Mucosa of descending colon (tissue), 3 donors: ENCODE measurements at regions not wholly inside any gene's neighbourhood (a gene's known extent, or its start where the extent isn't known, plus 50 kb on each side); places are given as distances from the start of the nearest gene placed in this dataset.
A peak's percentile ranks its signal among the peaks of the same experiment; 100 is the strongest.

Source experiments
- ATAC-seq: fragments of 200-7000 bp; cut with Tn5 transposase; one replicate; pipeline ENCODE4 v1.9.1; 2020; ENCODE audit warnings: mild to moderate bottlenecking, moderate library complexity
- DNase-seq, 3 donors: peaks; one replicate each; pipeline ENCODE4 v3.0.0-alpha.2; 2020
- H3K36me3 ChIP-seq: fragments of 200-600 bp; one replicate; pipeline ENCODE4 v1.8.0; 2021; ENCODE audit warnings: low read depth, mild to moderate bottlenecking
- H3K4me1 ChIP-seq: fragments of 200-600 bp; one replicate; pipeline ENCODE4 v1.8.0; 2021; ENCODE audit warnings: low read depth, mild to moderate bottlenecking
- H3K4me3 ChIP-seq: fragments of 200-600 bp; one replicate; pipeline ENCODE4 v1.8.0; 2021; ENCODE audit warnings: mild to moderate bottlenecking
- H3K9me3 ChIP-seq: fragments of 200-600 bp; one replicate; pipeline ENCODE4 v1.8.0; 2021; ENCODE audit warnings: mild to moderate bottlenecking
- CTCF ChIP-seq: fragments of 200-600 bp; IDR thresholded peaks from one replicate; pipeline ENCODE4 v1.8.0; 2022; ENCODE audit warnings: antibody characterized with exemption, mild to moderate bottlenecking
- intact Hi-C, 2 donors: fragments of 100-400 bp; cut with DNase I in 1 of 2; cut with micrococcal nuclease in 1 of 2; formaldehyde crosslinking; loops; one replicate each; pipeline versions ENCODE4 v1.11.0 to v1.11.1; 2022; cut with DNase I, micrococcal nuclease
- donor health status: DM: no; HTN: no; CAD: no; lungs with moderate emphysema.
- donor health status: DM: no; HTN: no; CAD: no.
- donor health status: DM: no; HTN: yes; CAD: no.

- no peak for TF ChIP-seq CTCF
Measured at GRCh38 chr7:11960621-11961020, 128.6 kb upstream of the THSD7A start.

GRCh38 chr7:11969643-11970042, 137.6 kb upstream of the THSD7A start:
- no peak for DNase-seq
- intact Hi-C loops = no loop called here
- H3K9me3 ChIP-seq = no peaks in the 10 kb centered on the region
- no peaks in the 10 kb centered on the region for H3K4me1 ChIP-seq
- H3K36me3 ChIP-seq = no peaks in the 10 kb centered on the region
- peak; percentile 25 for ATAC-seq
- no peak overlapping the region for H3K4me3 ChIP-seq
- no peak for TF ChIP-seq CTCF

More at GRCh38 chr7:11960621-11961020, 128.6 kb upstream of the THSD7A start:
- intact Hi-C loops = no loop called here
- DNase-seq (no peak), ATAC-seq (no peak)
- no peaks in the 10 kb centered on the region for H3K4me1 ChIP-seq
- no peaks in the 10 kb centered on the region for H3K9me3 ChIP-seq
- H3K4me3 ChIP-seq = no peak overlapping the region
- H3K36me3 ChIP-seq = no peaks in the 10 kb centered on the region

GRCh38 chr7:11970132-11970531, 138.1 kb upstream of the THSD7A start:
- peak; percentile 92 for ATAC-seq
- no peaks in the 10 kb centered on the region for H3K36me3 ChIP-seq
- no peaks in the 10 kb centered on the region for H3K9me3 ChIP-seq
- H3K4me3 ChIP-seq = no peak overlapping the region
- DNase-seq = peak in 1 of 3 donors; percentile 48
- H3K4me1 ChIP-seq = no peaks in the 10 kb centered on the region
- intact Hi-C loops = no loop called here
- no peak for TF ChIP-seq CTCF

GRCh38 chr7:11985376-11985775, 153.4 kb upstream of the THSD7A start:
- Histone ChIP-seq H3K4me1 (no peaks in the 10 kb centered on the region), H3K4me3 (no peak overlapping the region), H3K9me3 (peaks cover 9% of the 10 kb centered on the region), H3K36me3 (no peaks in the 10 kb centered on the region)
- TF ChIP-seq CTCF = no peak
- DNase-seq = no peak
- ATAC-seq = no peak
- intact Hi-C loops = no loop called here

GRCh38 chr7:11985971-11986370, 154.0 kb upstream of the THSD7A start:
- intact Hi-C loops = no loop called here
- TF ChIP-seq CTCF = no peak
- no peak for ATAC-seq
- Histone ChIP-seq H3K9me3 (peaks cover 9% of the 10 kb centered on the region), H3K4me3 (no peak overlapping the region), H3K4me1 (no peaks in the 10 kb centered on the region), H3K36me3 (no peaks in the 10 kb centered on the region)
- no peak for DNase-seq

GRCh38 chr7:11988186-11988585, 156.2 kb upstream of the THSD7A start:
- peaks cover 6% of the 10 kb centered on the region for H3K9me3 ChIP-seq
- ATAC-seq (no peak), DNase-seq (no peak)
- no peak for TF ChIP-seq CTCF
- intact Hi-C loops = no loop called here
- H3K4me1 ChIP-seq = no peaks in the 10 kb centered on the region
- H3K4me3 ChIP-seq = no peak overlapping the region
- no peaks in the 10 kb centered on the region for H3K36me3 ChIP-seq
